Glutamatergic neuron (in vitro differentiated cells): ENCODE measurements at regions not wholly inside any gene's neighbourhood (a gene's known extent, or its start where the extent isn't known, plus 50 kb on each side); places are given as distances from the start of the nearest gene placed in this dataset.
A peak's percentile ranks its signal among the peaks of the same experiment; 100 is the strongest.

ENCODE experiments used
- DNase-seq: peaks from one replicate; pipeline ENCODE4 v3.0.0; 2022
- H3K27ac Mint-ChIP-seq: one replicate; pipeline ENCODE4 v1.8.0; 2020; ENCODE audit warnings: mild to moderate bottlenecking, mixed read lengths, inconsistent platforms; ENCODE audit not compliant: unreplicated experiment
- H3K27me3 Mint-ChIP-seq: one replicate; pipeline ENCODE4 v1.8.0; 2020; ENCODE audit warnings: mild to moderate bottlenecking, moderate library complexity, mixed read lengths, inconsistent platforms; ENCODE audit not compliant: unreplicated experiment
- H3K36me3 Mint-ChIP-seq: one replicate; pipeline ENCODE4 v1.8.0; 2020; ENCODE audit warnings: mild to moderate bottlenecking, mixed read lengths, inconsistent platforms; ENCODE audit not compliant: unreplicated experiment
- H3K4me1 Mint-ChIP-seq: one replicate; pipeline ENCODE4 v1.8.0; 2020; ENCODE audit warnings: mild to moderate bottlenecking, low read depth, mixed read lengths, inconsistent platforms; ENCODE audit not compliant: unreplicated experiment
- H3K4me3 Mint-ChIP-seq: one replicate; pipeline ENCODE4 v1.8.0; 2020; ENCODE audit warnings: mild to moderate bottlenecking, mixed read lengths, inconsistent platforms; ENCODE audit not compliant: unreplicated experiment
- H3K9me3 Mint-ChIP-seq: one replicate; pipeline ENCODE4 v1.8.0; 2020; ENCODE audit warnings: mild to moderate bottlenecking, moderate library complexity, mixed read lengths, inconsistent platforms; ENCODE audit not compliant: unreplicated experiment
- CTCF ChIP-seq: fragments of 200-600 bp; sonication (generic); IDR thresholded peaks from one replicate; pipeline ENCODE4 v1.5.0; 2021; ENCODE audit not compliant: partially characterized antibody, unreplicated experiment

- peak overlapping the region; percentile 43 for H3K27ac Mint-ChIP-seq
- peaks cover 3% of the 10 kb centered on the region for H3K9me3 Mint-ChIP-seq
- no peak overlapping the region for H3K4me3 Mint-ChIP-seq
- no peak for DNase-seq
- H3K27me3 Mint-ChIP-seq = peaks cover 3% of the 10 kb centered on the region
- H3K36me3 Mint-ChIP-seq = peaks cover 8% of the 10 kb centered on the region
- H3K4me1 Mint-ChIP-seq = peaks cover 39% of the 10 kb centered on the region
- TF ChIP-seq CTCF = no peak
Measured at GRCh38 chr5:14954216-14954615, 82.6 kb upstream of the ANKH start.

GRCh38 chr5:14953075-14953607 is 81.6 kb upstream of the ANKH start:
- no peak for TF ChIP-seq CTCF
- H3K4me3 Mint-ChIP-seq = no peak overlapping the region
- peaks cover 34% of the 10 kb centered on the region for H3K4me1 Mint-ChIP-seq
- peaks cover 3% of the 10 kb centered on the region for H3K27me3 Mint-ChIP-seq
- H3K36me3 Mint-ChIP-seq = peaks cover 11% of the 10 kb centered on the region
- H3K9me3 Mint-ChIP-seq = peaks cover 3% of the 10 kb centered on the region
- H3K27ac Mint-ChIP-seq = peak overlapping the region; percentile 72
- DNase-seq = no peak

- no peak for DNase-seq
- Mint-ChIP-seq H3K27me3 (peaks cover 3% of the 10 kb centered on the region), H3K4me1 (peaks cover 25% of the 10 kb centered on the region), H3K27ac (no peak overlapping the region), H3K36me3 (peaks cover 11% of the 10 kb centered on the region), H3K4me3 (no peak overlapping the region), H3K9me3 (peaks cover 3% of the 10 kb centered on the region)
- no peak for TF ChIP-seq CTCF
Measured at GRCh38 chr5:14948383-14948782, 76.8 kb upstream of the ANKH start.

GRCh38 chr5:14946815-14947620 is 75.4 kb upstream of the ANKH start:
- TF ChIP-seq CTCF = no peak
- peaks cover 2% of the 10 kb centered on the region for H3K27me3 Mint-ChIP-seq
- DNase-seq = no peak
- no peak overlapping the region for H3K27ac Mint-ChIP-seq
- peaks cover 17% of the 10 kb centered on the region for H3K4me1 Mint-ChIP-seq
- H3K4me3 Mint-ChIP-seq = no peak overlapping the region
- H3K9me3 Mint-ChIP-seq = peaks cover 3% of the 10 kb centered on the region
- peaks cover 11% of the 10 kb centered on the region for H3K36me3 Mint-ChIP-seq

- Mint-ChIP-seq H3K4me3 (no peak overlapping the region), H3K27me3 (no peaks in the 10 kb centered on the region), H3K36me3 (peaks cover 11% of the 10 kb centered on the region), H3K4me1 (peaks cover 4% of the 10 kb centered on the region), H3K9me3 (no peaks in the 10 kb centered on the region), H3K27ac (no peak overlapping the region)
- DNase-seq = no peak
- no peak for TF ChIP-seq CTCF
Measured at GRCh38 chr5:14945450-14945849, 73.9 kb upstream of the ANKH start.
